CD4-positive, alpha-beta T cell treated with Interleukin-1 beta for 1 hour (primary cell): ENCODE measurements at regions not wholly inside any gene's neighbourhood (a gene's known extent, or its start where the extent isn't known, plus 50 kb on each side); places are given as distances from the start of the nearest gene placed in this dataset.
"Not testable (repeated sequence)": the region's sequence is repeated elsewhere in the genome, so short reads cannot be mapped to it uniquely, and the experiment has no call there.

Experiments
- DNase-seq, 2 donors: peaks; one replicate each; pipeline ENCODE4 v3.0.0-alpha.2; 2020 to 2022

- no peak for DNase-seq
Observed at GRCh38 chr10:8128511-8128910, 74.0 kb downstream of the GATA3 start.

GRCh38 chr10:8129438-8129837, 75.0 kb downstream of the GATA3 start:
- no peak for DNase-seq

GRCh38 chr10:8130973-8131911, 76.8 kb downstream of the GATA3 start:
- DNase-seq = no peak

GRCh38 chr10:8133146-8133545, 78.7 kb downstream of the GATA3 start:
- DNase-seq = peak in 1 of 2 donors; percentile 13

- peak in 1 of 2 donors; percentile 10 for DNase-seq
Observed at GRCh38 chr10:8136736-8137135, 82.2 kb downstream of the GATA3 start.

GRCh38 chr10:8137272-8137681, 82.8 kb downstream of the GATA3 start:
- DNase-seq = peak; percentile 3 to 57

GRCh38 chr10:8137726-8138125, 83.2 kb downstream of the GATA3 start:
- peak; percentile 2 to 24 for DNase-seq

- DNase-seq = no peak
Observed at GRCh38 chr10:8138471-8138870, 84.0 kb downstream of the GATA3 start.

GRCh38 chr10:8144496-8144895, 90.0 kb downstream of the GATA3 start:
- DNase-seq = no peak

- DNase-seq = no peak
Observed at GRCh38 chr10:8146650-8147049, 92.2 kb downstream of the GATA3 start.

- DNase-seq = no peak
Observed at GRCh38 chr10:8149991-8150390, 95.5 kb downstream of the GATA3 start.

- no peak for DNase-seq
Observed at GRCh38 chr10:8150401-8150905, 96.0 kb downstream of the GATA3 start.

- DNase-seq = no peak
Observed at GRCh38 chr10:8151086-8151485, 96.6 kb downstream of the GATA3 start.

GRCh38 chr10:8156918-8157317, 102.4 kb downstream of the GATA3 start:
- DNase-seq = no peak

- DNase-seq = no peak
Observed at GRCh38 chr10:8158193-8159071, 103.9 kb downstream of the GATA3 start.

GRCh38 chr10:8159341-8160165, 105.1 kb downstream of the GATA3 start:
- no peak for DNase-seq

GRCh38 chr10:8163824-8164223, 109.3 kb downstream of the GATA3 start:
- DNase-seq = no peak

- not testable (repeated sequence) for DNase-seq
Observed at GRCh38 chr10:8164640-8165039, 110.2 kb downstream of the GATA3 start.

- DNase-seq = no peak
Observed at GRCh38 chr10:8168836-8169235, 114.3 kb downstream of the GATA3 start.

- no peak for DNase-seq
Observed at GRCh38 chr10:8171008-8171407, 116.5 kb downstream of the GATA3 start.

- DNase-seq = no peak
Observed at GRCh38 chr10:8172604-8173003, 118.1 kb downstream of the GATA3 start.

- DNase-seq = no peak
Observed at GRCh38 chr10:8173243-8173865, 118.9 kb downstream of the GATA3 start.
